ENCODE measurements at regions not wholly inside any gene's neighbourhood (a gene's known extent, or its start where the extent isn't known, plus 50 kb on each side); places are given as distances from the start of the nearest gene placed in this dataset.

GRCh38 chr13:24107955-24108614 is 52.4 kb upstream of the SPATA13 start:
- Histone ChIP-seq H3K27me3 (ENCODE audit: control insufficient read depth in 4 of 4, insufficient read depth in 4 of 4, low read length in 3 of 4) (no peaks in the 10 kb centered on the region), H3K9me3 (ENCODE audit: control insufficient read depth in 4 of 4, low read length in 3 of 4) (no peaks in the 10 kb centered on the region), H3K27ac (ENCODE audit: low read depth in 1 of 2, low read length in 2 of 2) (no peak overlapping the region), H3K4me3 (ENCODE audit: low read depth in 1 of 3, low read length in 3 of 3) (no peak overlapping the region), H3K36me3 (ENCODE audit: control insufficient read depth in 4 of 4, insufficient read depth in 3 of 4, low read depth in 1 of 4, low read length in 3 of 4) (no peaks in the 10 kb centered on the region), H3K9ac (ENCODE audit: low read depth in 1 of 2, low read length in 2 of 2) (no peak overlapping the region), H3K4me1 (ENCODE audit: control insufficient read depth in 4 of 4, insufficient read depth in 4 of 4, low read length in 3 of 4) (peaks cover 0 to 3% (median 0%) of the 10 kb centered on the region in 4 donors)
- no peak for DNase-seq (ENCODE audit: low spot score)
- TF ChIP-seq TAF1 (conservative IDR thresholded peaks at IDR 0.05) (no peak), HNF4G (IDR thresholded peaks at IDR 0.05) (no peak), SP1 (IDR thresholded peaks at IDR 0.05) (no peak), CTCF (IDR thresholded peaks at IDR 0.05; ENCODE audit: low read depth, low read length, missing input control) (no peak)
- WGBS = 88% methylated on average over 16 of the region's 16 CpGs

DNA sequence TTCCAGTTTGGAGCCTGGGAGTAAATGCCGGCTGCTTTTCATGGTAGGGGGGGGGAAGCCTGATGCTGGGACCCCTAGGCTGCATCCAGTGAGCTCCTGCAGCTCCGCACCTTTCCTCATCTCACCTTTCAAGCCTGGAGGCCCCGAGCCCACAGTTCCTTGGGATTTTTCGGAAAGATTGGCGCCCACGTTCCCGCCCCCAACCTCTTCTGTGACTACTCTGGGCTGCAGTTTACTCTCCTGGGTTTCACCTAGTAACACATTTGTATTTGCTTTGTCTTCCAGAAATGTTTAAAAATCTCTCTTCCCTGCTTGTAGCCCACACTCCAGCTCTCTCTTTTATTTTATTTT is 51.9 kb upstream of the SPATA13 start:
- no peaks in the 10 kb centered on the region for H3K27me3 ChIP-seq (ENCODE audit: control insufficient read depth in 4 of 4, insufficient read depth in 4 of 4, low read length in 3 of 4)
- H3K4me3 ChIP-seq (ENCODE audit: low read depth in 1 of 3, low read length in 3 of 3) = no peak overlapping the region
- WGBS = 96% methylated on average over 7 of the region's 7 CpGs
- no peaks in the 10 kb centered on the region for H3K36me3 ChIP-seq (ENCODE audit: control insufficient read depth in 4 of 4, insufficient read depth in 3 of 4, low read depth in 1 of 4, low read length in 3 of 4)
- no peak overlapping the region for H3K27ac ChIP-seq (ENCODE audit: low read depth in 1 of 2, low read length in 2 of 2)
- peaks cover 0 to 3% (median 0%) of the 10 kb centered on the region in 4 donors for H3K4me1 ChIP-seq (ENCODE audit: control insufficient read depth in 4 of 4, insufficient read depth in 4 of 4, low read length in 3 of 4)
- no peak for DNase-seq (ENCODE audit: low spot score)
- H3K9ac ChIP-seq (ENCODE audit: low read depth in 1 of 2, low read length in 2 of 2) = no peak overlapping the region
- no peak for TF ChIP-seq CTCF (IDR thresholded peaks at IDR 0.05; ENCODE audit: low read depth, low read length, missing input control)
- no peak for TF ChIP-seq MAX (IDR thresholded peaks at IDR 0.05)
- TF ChIP-seq NR2F2 (IDR thresholded peaks at IDR 0.05) = no peak
- TF ChIP-seq GABPA (IDR thresholded peaks at IDR 0.05 in 1 of 2, conservative IDR thresholded peaks at IDR 0.05 in 1 of 2) = no peak
- TF ChIP-seq TAF1 (conservative IDR thresholded peaks at IDR 0.05) = no peak
- TF ChIP-seq JUND (IDR thresholded peaks at IDR 0.05) = no peak
- no peaks in the 10 kb centered on the region for H3K9me3 ChIP-seq (ENCODE audit: control insufficient read depth in 4 of 4, low read length in 3 of 4)

GRCh38 chr13:24110011-24110410 is 50.5 kb upstream of the SPATA13 start:
- Histone ChIP-seq H3K4me3 (ENCODE audit: low read depth in 1 of 3, low read length in 3 of 3) (no peak overlapping the region), H3K9ac (ENCODE audit: low read depth in 1 of 2, low read length in 2 of 2) (no peak overlapping the region), H3K9me3 (ENCODE audit: control insufficient read depth in 4 of 4, low read length in 3 of 4) (no peaks in the 10 kb centered on the region), H3K27me3 (ENCODE audit: control insufficient read depth in 4 of 4, insufficient read depth in 4 of 4, low read length in 3 of 4) (no peaks in the 10 kb centered on the region), H3K27ac (ENCODE audit: low read depth in 1 of 2, low read length in 2 of 2) (no peak overlapping the region), H3K36me3 (ENCODE audit: control insufficient read depth in 4 of 4, insufficient read depth in 3 of 4, low read depth in 1 of 4, low read length in 3 of 4) (no peaks in the 10 kb centered on the region), H3K4me1 (ENCODE audit: control insufficient read depth in 4 of 4, insufficient read depth in 4 of 4, low read length in 3 of 4) (peaks cover 0 to 3% (median 0%) of the 10 kb centered on the region in 4 donors)
- DNase-seq (ENCODE audit: low spot score) = no peak
- 75% methylated on average over 4 of the region's 4 CpGs for WGBS
- no peak for TF ChIP-seq REST (IDR thresholded peaks at IDR 0.05)
- no peak for TF ChIP-seq GABPA (IDR thresholded peaks at IDR 0.05 in 1 of 2, conservative IDR thresholded peaks at IDR 0.05 in 1 of 2)
